ENCODE measurements at regions not wholly inside any gene's neighbourhood (a gene's known extent, or its start where the extent isn't known, plus 50 kb on each side); places are given as distances from the start of the nearest gene placed in this dataset.

GRCh38 chr11:92657226-92657625, 312.2 kb upstream of the MTNR1B start:
- no peaks in the 10 kb centered on the region for H3K36me3 ChIP-seq (ENCODE audit: control insufficient read depth, insufficient read depth, low read length)

More at GRCh38 chr11:92657226-92657625, 312.2 kb upstream of the MTNR1B start:
- ATAC-seq, result no peak
- ChIA-PET CTCF (ENCODE audit: low intra/inter-chr PET ratio) (no interaction called here), POLR2A (no interaction called here)
- no peak overlapping the region for H3K4me2 ChIP-seq (ENCODE audit: insufficient read depth, low read length)
- no peaks in the 10 kb centered on the region for H4K20me1 ChIP-seq (replicated peaks; ENCODE audit: control insufficient read depth, insufficient read depth, low read length)
- no peak overlapping the region for H2AFZ ChIP-seq (ENCODE audit: low read depth, low read length)
- no peaks in the 10 kb centered on the region for H3K79me2 ChIP-seq (ENCODE audit: control insufficient read depth, insufficient read depth, low read length)
- H3K27ac ChIP-seq (ENCODE audit: extremely low read depth, low read depth, low read length), result no peak overlapping the region
- H3K27me3 ChIP-seq (ENCODE audit: control insufficient read depth in 2 of 2, insufficient read depth in 2 of 2, low read length in 2 of 2), result no peaks in the 10 kb centered on the region
- no peaks in the 10 kb centered on the region for H3K9me1 ChIP-seq (ENCODE audit: control insufficient read depth, insufficient read depth, low read length)
- DNase-seq (ENCODE audit: extremely low read depth in 1 of 4, low spot score in 3 of 4), result no peak
- H3K9ac ChIP-seq (ENCODE audit: insufficient read depth in 1 of 2, low read depth in 2 of 2, low read length in 2 of 2), result no peak overlapping the region
- intact Hi-C loops (cut with micrococcal nuclease) (no loop called here), in situ Hi-C loops (cut with MboI) (no loop called here)
- 0% methylated on average over 2 of the region's 2 CpGs for WGBS (ENCODE audit: insufficient coverage, low coverage, missing lambda C conversion rate)
- FAIRE-seq, result no peak
- TF ChIP-seq ZNF445 (CRISPR knock-in tag; IDR thresholded peaks at IDR 0.05; ENCODE audit: low read depth) (no peak), HNRNPH1 (optimal IDR thresholded peaks at IDR 0.05; ENCODE audit: low read depth, low read length) (no peak), TCF7 (IDR thresholded peaks at IDR 0.05; ENCODE audit: borderline replicate concordance) (no peak), KDM4B (IDR thresholded peaks at IDR 0.05; ENCODE audit: borderline replicate concordance in 2 of 2, low read depth in 1 of 2) (no peak), PYGO2 (tag; IDR thresholded peaks at IDR 0.05) (no peak), CHCHD3 (CRISPR knock-in tag; IDR thresholded peaks at IDR 0.05) (no peak), MYBL2 (IDR thresholded peaks at IDR 0.05; ENCODE audit: low read depth) (no peak), MYBL2 (CRISPR knock-in tag; IDR thresholded peaks at IDR 0.05; ENCODE audit: borderline replicate concordance) (no peak), STAT5B (CRISPR knock-in tag; IDR thresholded peaks at IDR 0.05) (no peak), ZFP91 (CRISPR knock-in tag; IDR thresholded peaks at IDR 0.05) (no peak), SMARCA4 (IDR thresholded peaks at IDR 0.05) (no peak), RBM15 (IDR thresholded peaks at IDR 0.05; ENCODE audit: insufficient read depth, low read length) (no peak), HDAC1 (IDR thresholded peaks at IDR 0.05) (no peak), ZBTB33 (CRISPR knock-in tag; IDR thresholded peaks at IDR 0.05) (no peak), HMBOX1 (IDR thresholded peaks at IDR 0.05) (no peak), RFX1 (IDR thresholded peaks at IDR 0.05) (no peak), CEBPB (tag; IDR thresholded peaks at IDR 0.05) (no peak), BDP1 (IDR thresholded peaks at IDR 0.05; ENCODE audit: insufficient read depth, insufficient read length) (no peak), HSF4 (CRISPR knock-in tag; IDR thresholded peaks at IDR 0.05; ENCODE audit: borderline replicate concordance) (no peak)
- no peaks in the 10 kb centered on the region for H3K4me1 ChIP-seq (replicated peaks in 1 of 2; ENCODE audit: control insufficient read depth in 2 of 2, insufficient read depth in 2 of 2, low read length in 2 of 2)
- H3K9me3 ChIP-seq (replicated peaks; ENCODE audit: control insufficient read depth, insufficient read depth, low read depth, low read length), result no peaks in the 10 kb centered on the region
- no peak overlapping the region for H3K4me3 ChIP-seq
- BruUV-seq (replicated peaks), result no TSS peak

Data from K562 (cell line).